Ovary (tissue), 3 donors: ENCODE measurements at regions not wholly inside any gene's neighbourhood (a gene's known extent, or its start where the extent isn't known, plus 50 kb on each side); places are given as distances from the start of the nearest gene placed in this dataset.

Experiments
- CTCF ChIP-seq, 3 donors: fragments of 450-650 bp in 2 of 3; fragments of 200-600 bp in 1 of 3; IDR thresholded peaks; one replicate each; pipeline versions ENCODE4 v1.5.1 to v1.8.0; 2016 to 2022; ENCODE audit warnings: antibody characterized with exemption in 3 of 3, mild to moderate bottlenecking in 1 of 3
- EP300 ChIP-seq: sonication (generic); formaldehyde crosslinking; IDR thresholded peaks from one replicate; pipeline ENCODE4 v1.6.1; 2017; ENCODE audit warnings: antibody characterized with exemption
- POLR2A ChIP-seq: fragments of 450-650 bp; IDR thresholded peaks from one replicate; pipeline ENCODE4 v1.6.1; 2017; ENCODE audit warnings: antibody characterized with exemption, mild to moderate bottlenecking, moderate library complexity
- donor health status: DM: no; HTN: no; CAD: no.

- TF ChIP-seq CTCF (IDR thresholded peaks at IDR 0.05) (no peak), POLR2A (no peak), EP300 (no peak)
Measured at GRCh38 chr17:22202702-22203101, 510.4 kb downstream of the KCNJ18 start.
